ENCODE measurements at regions not wholly inside any gene's neighbourhood (a gene's known extent, or its start where the extent isn't known, plus 50 kb on each side); places are given as distances from the start of the nearest gene placed in this dataset.
"Not testable (repeated sequence)": the region's sequence is repeated elsewhere in the genome, so short reads cannot be mapped to it uniquely, and the experiment has no call there.

DNA sequence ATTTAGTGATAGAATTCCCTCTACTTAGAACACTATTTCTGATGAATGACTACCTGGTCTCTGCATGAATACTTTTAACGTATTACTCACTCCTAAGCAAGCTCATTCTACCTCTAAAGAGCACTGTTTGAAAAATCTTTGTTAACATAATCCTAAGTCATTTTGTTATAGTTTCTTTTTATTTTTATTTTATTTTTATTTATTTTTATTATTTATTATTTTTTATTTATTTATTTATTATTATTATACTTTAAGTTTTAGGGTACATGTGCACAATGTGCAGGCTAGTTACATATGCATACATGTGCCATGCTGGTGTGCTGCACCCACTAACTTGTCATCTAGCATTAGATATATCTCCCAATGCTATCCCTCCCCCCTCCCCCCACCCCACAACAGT lies 99.6 kb downstream of the SMPDL3A start:
- not testable (repeated sequence) for TF ChIP-seq CTCF (IDR thresholded peaks at IDR 0.05; ENCODE audit: control extremely low read depth in 1 of 3, insufficient read depth in 1 of 3, low read depth in 1 of 3, low read length in 3 of 3); RBBP5 (IDR thresholded peaks at IDR 0.05; ENCODE audit: borderline replicate concordance, low read depth, low read length); CHD1 (IDR thresholded peaks at IDR 0.05; ENCODE audit: low read depth, low read length); CREB1 (IDR thresholded peaks at IDR 0.05); RAD21 (IDR thresholded peaks at IDR 0.05 in 1 of 2, conservative IDR thresholded peaks at IDR 0.05 in 1 of 2; ENCODE audit: low read depth in 2 of 2, low read length in 2 of 2); MAFK (IDR thresholded peaks at IDR 0.05; ENCODE audit: low read depth, low read length); TAF1 (IDR thresholded peaks at IDR 0.05; ENCODE audit: low read depth, low read length); SIN3A (conservative IDR thresholded peaks at IDR 0.05 in 1 of 2, IDR thresholded peaks at IDR 0.05 in 1 of 2; ENCODE audit: low read depth in 1 of 2, low read length in 2 of 2); NRF1 (IDR thresholded peaks at IDR 0.05; ENCODE audit: low read depth, low read length); EP300 (IDR thresholded peaks at IDR 0.05; ENCODE audit: borderline replicate concordance in 1 of 2, low read depth in 2 of 2, low read length in 2 of 2); POLR2A (IDR thresholded peaks at IDR 0.05; ENCODE audit: control extremely low read depth in 1 of 2, low read depth in 2 of 2, low read length in 2 of 2)
- TF ChIP-seq, protein P1, sequence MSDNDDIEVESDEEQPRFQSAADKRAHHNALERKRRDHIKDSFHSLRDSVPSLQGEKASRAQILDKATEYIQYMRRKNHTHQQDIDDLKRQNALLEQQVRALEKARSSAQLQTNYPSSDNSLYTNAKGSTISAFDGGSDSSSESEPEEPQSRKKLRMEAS (IDR thresholded peaks at IDR 0.05), result not testable (repeated sequence)
- TF ChIP-seq, protein P2, sequence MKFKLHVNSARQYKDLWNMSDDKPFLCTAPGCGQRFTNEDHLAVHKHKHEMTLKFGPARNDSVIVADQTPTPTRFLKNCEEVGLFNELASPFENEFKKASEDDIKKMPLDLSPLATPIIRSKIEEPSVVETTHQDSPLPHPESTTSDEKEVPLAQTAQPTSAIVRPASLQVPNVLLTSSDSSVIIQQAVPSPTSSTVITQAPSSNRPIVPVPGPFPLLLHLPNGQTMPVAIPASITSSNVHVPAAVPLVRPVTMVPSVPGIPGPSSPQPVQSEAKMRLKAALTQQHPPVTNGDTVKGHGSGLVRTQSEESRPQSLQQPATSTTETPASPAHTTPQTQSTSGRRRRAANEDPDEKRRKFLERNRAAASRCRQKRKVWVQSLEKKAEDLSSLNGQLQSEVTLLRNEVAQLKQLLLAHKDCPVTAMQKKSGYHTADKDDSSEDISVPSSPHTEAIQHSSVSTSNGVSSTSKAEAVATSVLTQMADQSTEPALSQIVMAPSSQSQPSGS (IDR thresholded peaks at IDR 0.05; ENCODE audit: low read length), result not testable (repeated sequence)

Measured in H1 (cell line).